Endodermal cell (in vitro differentiated cells): ENCODE measurements at regions not wholly inside any gene's neighbourhood (a gene's known extent, or its start where the extent isn't known, plus 50 kb on each side); places are given as distances from the start of the nearest gene placed in this dataset.

ENCODE experiments used
- DNase-seq: peaks from one replicate; pipeline ENCODE4 v3.0.0-alpha.2; 2017
- H3K27ac ChIP-seq: 2 replicates; pipeline ENCODE4 v1.5.1; 2013; ENCODE audit warnings: mild to moderate bottlenecking, low read depth, low read length, moderate library complexity
- H3K27me3 ChIP-seq: 2 replicates; pipeline ENCODE4 v1.6.1; 2013; ENCODE audit warnings: mild to moderate bottlenecking, low read length, moderate library complexity; ENCODE audit not compliant: insufficient read depth, control insufficient read depth, poor library complexity, severe bottlenecking
- H3K36me3 ChIP-seq: 2 replicates; pipeline ENCODE4 v1.7.0; 2013; ENCODE audit warnings: mild to moderate bottlenecking, low read length, moderate library complexity; ENCODE audit not compliant: control insufficient read depth, insufficient read depth
- H3K4me1 ChIP-seq: one replicate; pipeline ENCODE4 v1.7.0; 2013; ENCODE audit warnings: low read length; ENCODE audit not compliant: control insufficient read depth, insufficient read depth
- H3K4me3 ChIP-seq: 2 replicates; pipeline ENCODE4 v1.5.1; 2013; ENCODE audit warnings: mild to moderate bottlenecking, low read length, moderate library complexity
- H3K9ac ChIP-seq: 2 replicates; pipeline ENCODE4 v1.6.1; 2013; ENCODE audit warnings: mild to moderate bottlenecking, low read length, moderate library complexity; ENCODE audit not compliant: poor library complexity, severe bottlenecking; ENCODE audit errors: extremely low read depth
- H3K9me3 ChIP-seq: 2 replicates; pipeline ENCODE4 v1.6.1; 2013; ENCODE audit warnings: mild to moderate bottlenecking, low read length, moderate library complexity; ENCODE audit not compliant: control insufficient read depth
- H3K27ac Mint-ChIP-seq: 2 replicates; pipeline ENCODE4 v1.8.0; 2020; ENCODE audit warnings: mixed read lengths
- H3K27me3 Mint-ChIP-seq: 2 replicates; pipeline ENCODE4 v1.8.0; 2021; ENCODE audit warnings: mild to moderate bottlenecking, mixed read lengths; ENCODE audit not compliant: insufficient read depth
- H3K36me3 Mint-ChIP-seq: 2 replicates; pipeline ENCODE4 v1.8.0; 2020; ENCODE audit warnings: low read depth, mixed read lengths
- H3K4me1 Mint-ChIP-seq: 2 replicates; pipeline ENCODE4 v1.8.0; 2020; ENCODE audit warnings: mixed read lengths
- H3K4me3 Mint-ChIP-seq: 2 replicates; pipeline ENCODE4 v1.8.0; 2020; ENCODE audit warnings: mild to moderate bottlenecking, moderate library complexity, mixed read lengths
- H3K9me3 Mint-ChIP-seq: 2 replicates; pipeline ENCODE4 v1.8.0; 2020; ENCODE audit warnings: mild to moderate bottlenecking, mixed read lengths
- WGBS, 2 experiments: methylation state at CpG; one replicate each; pipeline versions ENCODE4 v1.1.5 to v1.1.7; 2013; ENCODE audit warnings: missing lambda C conversion rate in 2 of 2, mixed read lengths in 1 of 2; ENCODE audit not compliant: insufficient coverage in 1 of 2, insufficient read length in 1 of 2; 5-methylcytosine and 5-hydroxymethylcytosine counted together
- TF ChIP-seq, protein P1 (sequence below): fragments of 200-600 bp; sonication (generic); conservative IDR thresholded peaks from 2 replicates; pipeline ENCODE4 v1.5.0; 2021; ENCODE audit warnings: antibody characterized with exemption, mild to moderate bottlenecking

- H3K4me1 Mint-ChIP-seq = no peaks in the 10 kb centered on the region
- DNase-seq = no peak
- Histone ChIP-seq H3K4me1 (no peaks in the 10 kb centered on the region), H3K27me3 (no peaks in the 10 kb centered on the region), H3K4me3 (no peak overlapping the region), H3K9me3 (no peaks in the 10 kb centered on the region), H3K9ac (no peak overlapping the region), H3K27ac (no peak overlapping the region), H3K36me3 (no peaks in the 10 kb centered on the region)
- H3K4me3 Mint-ChIP-seq = no peak overlapping the region
- H3K36me3 Mint-ChIP-seq = no peaks in the 10 kb centered on the region
- no peaks in the 10 kb centered on the region for H3K9me3 Mint-ChIP-seq
- H3K27me3 Mint-ChIP-seq = no peaks in the 10 kb centered on the region
- H3K27ac Mint-ChIP-seq = no peak overlapping the region
- 83% methylated on average over 1 of the region's 2 CpGs; no CpG with 5 or more reads in 1 of the 2 experiments for WGBS, 2 experiments
- TF ChIP-seq, protein P1, sequence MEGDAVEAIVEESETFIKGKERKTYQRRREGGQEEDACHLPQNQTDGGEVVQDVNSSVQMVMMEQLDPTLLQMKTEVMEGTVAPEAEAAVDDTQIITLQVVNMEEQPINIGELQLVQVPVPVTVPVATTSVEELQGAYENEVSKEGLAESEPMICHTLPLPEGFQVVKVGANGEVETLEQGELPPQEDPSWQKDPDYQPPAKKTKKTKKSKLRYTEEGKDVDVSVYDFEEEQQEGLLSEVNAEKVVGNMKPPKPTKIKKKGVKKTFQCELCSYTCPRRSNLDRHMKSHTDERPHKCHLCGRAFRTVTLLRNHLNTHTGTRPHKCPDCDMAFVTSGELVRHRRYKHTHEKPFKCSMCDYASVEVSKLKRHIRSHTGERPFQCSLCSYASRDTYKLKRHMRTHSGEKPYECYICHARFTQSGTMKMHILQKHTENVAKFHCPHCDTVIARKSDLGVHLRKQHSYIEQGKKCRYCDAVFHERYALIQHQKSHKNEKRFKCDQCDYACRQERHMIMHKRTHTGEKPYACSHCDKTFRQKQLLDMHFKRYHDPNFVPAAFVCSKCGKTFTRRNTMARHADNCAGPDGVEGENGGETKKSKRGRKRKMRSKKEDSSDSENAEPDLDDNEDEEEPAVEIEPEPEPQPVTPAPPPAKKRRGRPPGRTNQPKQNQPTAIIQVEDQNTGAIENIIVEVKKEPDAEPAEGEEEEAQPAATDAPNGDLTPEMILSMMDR = no peak
These were observed 325.9 kb upstream of the EPHA7 start for GRCh38 chr6:93745306-93745705.

GRCh38 chr6:93735099-93735498, 315.7 kb upstream of the EPHA7 start:
- peaks cover 13% of the 10 kb centered on the region for H3K4me1 Mint-ChIP-seq
- H3K9me3 ChIP-seq = no peaks in the 10 kb centered on the region
- no peaks in the 10 kb centered on the region for H3K4me1 ChIP-seq
- no peaks in the 10 kb centered on the region for H3K27me3 ChIP-seq
- H3K9ac ChIP-seq = no peak overlapping the region
- DNase-seq = no peak
- 94% methylated on average over 3 of the region's 3 CpGs; no CpG with 5 or more reads in 1 of the 2 experiments for WGBS, 2 experiments
- no peaks in the 10 kb centered on the region for H3K9me3 Mint-ChIP-seq
- no peak overlapping the region for H3K4me3 ChIP-seq
- no peaks in the 10 kb centered on the region for H3K36me3 Mint-ChIP-seq
- H3K4me3 Mint-ChIP-seq = no peak overlapping the region
- no peaks in the 10 kb centered on the region for H3K36me3 ChIP-seq
- H3K27me3 Mint-ChIP-seq = no peaks in the 10 kb centered on the region
- no peak overlapping the region for H3K27ac ChIP-seq
- no peak overlapping the region for H3K27ac Mint-ChIP-seq
- TF ChIP-seq, protein P1 = no peak

DNA sequence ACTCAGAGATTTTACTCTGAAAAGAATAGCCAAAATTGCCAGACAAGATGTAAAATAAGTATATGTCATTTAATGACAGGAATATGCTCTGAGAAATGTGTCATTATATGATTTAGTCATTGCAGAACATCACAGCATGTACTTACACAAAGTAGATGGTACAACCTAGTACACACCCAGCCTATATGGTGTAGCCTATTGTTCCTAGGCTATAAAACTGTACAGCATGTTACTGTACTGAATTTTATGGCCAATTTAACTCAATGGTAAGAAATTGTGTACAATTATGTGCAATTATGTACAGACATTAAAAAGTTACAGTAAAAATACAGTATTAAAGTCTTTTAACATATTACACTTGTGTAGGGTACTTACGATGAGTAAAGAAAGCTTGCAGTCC, 311.9 kb upstream of the EPHA7 start:
- Mint-ChIP-seq H3K36me3 (no peaks in the 10 kb centered on the region), H3K9me3 (no peaks in the 10 kb centered on the region), H3K27ac (no peak overlapping the region), H3K27me3 (no peaks in the 10 kb centered on the region), H3K4me3 (no peak overlapping the region), H3K4me1 (peaks cover 13% of the 10 kb centered on the region)
- Histone ChIP-seq H3K4me3 (no peak overlapping the region), H3K36me3 (no peaks in the 10 kb centered on the region), H3K9me3 (no peaks in the 10 kb centered on the region), H3K9ac (no peak overlapping the region), H3K4me1 (no peaks in the 10 kb centered on the region), H3K27me3 (no peaks in the 10 kb centered on the region), H3K27ac (no peak overlapping the region)
- 85% methylated on average over 1 of the region's 1 CpG; no CpG with 5 or more reads in 1 of the 2 experiments for WGBS, 2 experiments
- no peak for DNase-seq
- TF ChIP-seq, protein P1 = no peak
